WTC11 (cell line): ENCODE measurements at regions not wholly inside any gene's neighbourhood (a gene's known extent, or its start where the extent isn't known, plus 50 kb on each side); places are given as distances from the start of the nearest gene placed in this dataset.

ENCODE experiments used
- ATAC-seq: fragments of 200-7000 bp; cut with Tn5 transposase; 2 replicates; pipeline ENCODE4 v1.10.0; 2021; ENCODE audit warnings: mild to moderate bottlenecking, moderate library complexity
- CTCF ChIA-PET: fragments of 300-600 bp; sonication (Branson Sonifier 250); formaldehyde crosslinking; loops from one replicate; lab custom pipeline; 2021; ENCODE audit warnings: antibody characterized with exemption; lab: Charles Lee
- POLR2A ChIA-PET: fragments of 350-600 bp; sonication (Branson Sonifier 250); formaldehyde crosslinking; loops from one replicate; lab custom pipeline; 2021; ENCODE audit warnings: antibody characterized with exemption; lab: Charles Lee
- DNase-seq: peaks from one replicate; pipeline ENCODE4 v3.0.0; 2021; ENCODE audit warnings: low spot score
- H3K27ac Mint-ChIP-seq: 2 replicates; pipeline ENCODE4 v1.8.0; 2021; ENCODE audit warnings: mixed read lengths
- H3K27me3 Mint-ChIP-seq: 2 replicates; pipeline ENCODE4 v1.8.0; 2021; ENCODE audit warnings: low read depth, mild to moderate bottlenecking, moderate library complexity, mixed read lengths
- H3K36me3 Mint-ChIP-seq: 2 replicates; pipeline ENCODE4 v1.8.0; 2021; ENCODE audit warnings: mixed read lengths
- H3K4me1 Mint-ChIP-seq: 2 replicates; pipeline ENCODE4 v1.8.0; 2022; ENCODE audit warnings: mixed read lengths
- H3K4me3 Mint-ChIP-seq: 2 replicates; pipeline ENCODE4 v1.8.0; 2021; ENCODE audit warnings: mild to moderate bottlenecking, moderate library complexity, mixed read lengths
- H3K9me3 Mint-ChIP-seq: 2 replicates; pipeline ENCODE4 v1.8.0; 2021; ENCODE audit warnings: mixed read lengths
- ELF4 ChIP-seq: sonication (generic); formaldehyde crosslinking; IDR thresholded peaks from 2 replicates; pipeline ENCODE4 v1.8.1; 2022; ENCODE audit warnings: low read depth, mild to moderate bottlenecking, moderate library complexity, missing genetic modification reagents
- EMX1 ChIP-seq: fragments of 250-450 bp; sonication (Bioruptor Pico); IDR thresholded peaks from 2 replicates; pipeline ENCODE4 v1.8.0; 2021; ENCODE audit warnings: mild to moderate bottlenecking
- FOXK1 ChIP-seq: sonication (generic); formaldehyde crosslinking; IDR thresholded peaks from 2 replicates; pipeline ENCODE4 v1.8.0; 2022; ENCODE audit warnings: mild to moderate bottlenecking, moderate library complexity, missing genetic modification reagents
- GRHL2 ChIP-seq: fragments of 250-450 bp; sonication (Bioruptor Pico); IDR thresholded peaks from 2 replicates; pipeline ENCODE4 v1.8.0; 2022; ENCODE audit warnings: mild to moderate bottlenecking, moderate library complexity; ENCODE audit not compliant: insufficient replicate concordance, severe bottlenecking
- JUN ChIP-seq: sonication (generic); formaldehyde crosslinking; IDR thresholded peaks from 2 replicates; pipeline ENCODE4 v1.8.0; 2023; ENCODE audit warnings: mild to moderate bottlenecking, missing genetic modification reagents
- NFATC4 ChIP-seq: fragments of 250-450 bp; sonication (Bioruptor Pico); IDR thresholded peaks from 2 replicates; pipeline ENCODE4 v1.9.0; 2021; ENCODE audit warnings: mild to moderate bottlenecking
- NR1H2 ChIP-seq: sonication (generic); formaldehyde crosslinking; IDR thresholded peaks from 2 replicates; pipeline ENCODE4 v1.9.0; 2021; ENCODE audit warnings: mild to moderate bottlenecking, moderate library complexity, missing genetic modification reagents
- NR3C1 ChIP-seq: sonication (generic); formaldehyde crosslinking; conservative IDR thresholded peaks from 2 replicates; pipeline ENCODE4 v1.8.1; 2023; ENCODE audit warnings: low read depth, mild to moderate bottlenecking, missing genetic modification reagents
- OVOL2 ChIP-seq: fragments of 250-450 bp; sonication (Bioruptor Pico); IDR thresholded peaks from 2 replicates; pipeline ENCODE4 v1.9.0; 2021; ENCODE audit warnings: mild to moderate bottlenecking, borderline replicate concordance
- SP1 ChIP-seq: sonication (generic); formaldehyde crosslinking; conservative IDR thresholded peaks from 2 replicates; pipeline ENCODE4 v1.8.1; 2022; ENCODE audit warnings: missing genetic modification reagents
- TP53 ChIP-seq: sonication (generic); formaldehyde crosslinking; IDR thresholded peaks from 2 replicates; pipeline ENCODE4 v1.8.1; 2023; ENCODE audit warnings: mild to moderate bottlenecking, missing genetic modification reagents
- USF2 ChIP-seq: sonication (generic); formaldehyde crosslinking; IDR thresholded peaks from 2 replicates; pipeline ENCODE4 v1.8.1; 2023; ENCODE audit warnings: mild to moderate bottlenecking, missing genetic modification reagents, moderate library complexity
- ZBTB21 ChIP-seq: sonication (generic); formaldehyde crosslinking; IDR thresholded peaks from 2 replicates; pipeline ENCODE4 v1.8.1; 2023; ENCODE audit warnings: mild to moderate bottlenecking, missing genetic modification reagents, borderline replicate concordance
- ZNF138 ChIP-seq: sonication (generic); formaldehyde crosslinking; conservative IDR thresholded peaks from 2 replicates; pipeline ENCODE4 v1.8.1; 2022; ENCODE audit warnings: mild to moderate bottlenecking, moderate library complexity, missing genetic modification reagents
- ZNF263 ChIP-seq: sonication (generic); formaldehyde crosslinking; IDR thresholded peaks from 2 replicates; pipeline ENCODE4 v1.8.1; 2022; ENCODE audit warnings: low read depth, mild to moderate bottlenecking, moderate library complexity, missing genetic modification reagents
- ZNF281 ChIP-seq: sonication (generic); formaldehyde crosslinking; IDR thresholded peaks from 2 replicates; pipeline ENCODE4 v1.8.0; 2023; ENCODE audit warnings: mild to moderate bottlenecking, missing genetic modification reagents
- TF ChIP-seq, protein P1 (sequence below): sonication (generic); formaldehyde crosslinking; IDR thresholded peaks from 2 replicates; pipeline ENCODE4 v1.8.0; 2023; ENCODE audit warnings: missing genetic modification reagents, mild to moderate bottlenecking, borderline replicate concordance
- TF ChIP-seq, protein P2 (sequence below): sonication (generic); formaldehyde crosslinking; IDR thresholded peaks from 2 replicates; pipeline ENCODE4 v1.8.1; 2023; ENCODE audit warnings: mild to moderate bottlenecking, missing genetic modification reagents

GRCh38 chr1:224492015-224492414 lies 57.4 kb upstream of the WDR26 start (continued):
- TF ChIP-seq ZNF281 (CRISPR knock-in tag) (no peak), ELF4 (CRISPR knock-in tag) (no peak), EMX1 (CRISPR knock-in tag) (no peak), NR1H2 (CRISPR knock-in tag) (no peak), JUN (no peak), TP53 (CRISPR knock-in tag) (no peak)
- TF ChIP-seq, protein P1, sequence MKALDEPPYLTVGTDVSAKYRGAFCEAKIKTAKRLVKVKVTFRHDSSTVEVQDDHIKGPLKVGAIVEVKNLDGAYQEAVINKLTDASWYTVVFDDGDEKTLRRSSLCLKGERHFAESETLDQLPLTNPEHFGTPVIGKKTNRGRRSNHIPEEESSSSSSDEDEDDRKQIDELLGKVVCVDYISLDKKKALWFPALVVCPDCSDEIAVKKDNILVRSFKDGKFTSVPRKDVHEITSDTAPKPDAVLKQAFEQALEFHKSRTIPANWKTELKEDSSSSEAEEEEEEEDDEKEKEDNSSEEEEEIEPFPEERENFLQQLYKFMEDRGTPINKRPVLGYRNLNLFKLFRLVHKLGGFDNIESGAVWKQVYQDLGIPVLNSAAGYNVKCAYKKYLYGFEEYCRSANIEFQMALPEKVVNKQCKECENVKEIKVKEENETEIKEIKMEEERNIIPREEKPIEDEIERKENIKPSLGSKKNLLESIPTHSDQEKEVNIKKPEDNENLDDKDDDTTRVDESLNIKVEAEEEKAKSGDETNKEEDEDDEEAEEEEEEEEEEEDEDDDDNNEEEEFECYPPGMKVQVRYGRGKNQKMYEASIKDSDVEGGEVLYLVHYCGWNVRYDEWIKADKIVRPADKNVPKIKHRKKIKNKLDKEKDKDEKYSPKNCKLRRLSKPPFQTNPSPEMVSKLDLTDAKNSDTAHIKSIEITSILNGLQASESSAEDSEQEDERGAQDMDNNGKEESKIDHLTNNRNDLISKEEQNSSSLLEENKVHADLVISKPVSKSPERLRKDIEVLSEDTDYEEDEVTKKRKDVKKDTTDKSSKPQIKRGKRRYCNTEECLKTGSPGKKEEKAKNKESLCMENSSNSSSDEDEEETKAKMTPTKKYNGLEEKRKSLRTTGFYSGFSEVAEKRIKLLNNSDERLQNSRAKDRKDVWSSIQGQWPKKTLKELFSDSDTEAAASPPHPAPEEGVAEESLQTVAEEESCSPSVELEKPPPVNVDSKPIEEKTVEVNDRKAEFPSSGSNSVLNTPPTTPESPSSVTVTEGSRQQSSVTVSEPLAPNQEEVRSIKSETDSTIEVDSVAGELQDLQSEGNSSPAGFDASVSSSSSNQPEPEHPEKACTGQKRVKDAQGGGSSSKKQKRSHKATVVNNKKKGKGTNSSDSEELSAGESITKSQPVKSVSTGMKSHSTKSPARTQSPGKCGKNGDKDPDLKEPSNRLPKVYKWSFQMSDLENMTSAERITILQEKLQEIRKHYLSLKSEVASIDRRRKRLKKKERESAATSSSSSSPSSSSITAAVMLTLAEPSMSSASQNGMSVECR (CRISPR knock-in tag) = no peak
- TF ChIP-seq, protein P2, sequence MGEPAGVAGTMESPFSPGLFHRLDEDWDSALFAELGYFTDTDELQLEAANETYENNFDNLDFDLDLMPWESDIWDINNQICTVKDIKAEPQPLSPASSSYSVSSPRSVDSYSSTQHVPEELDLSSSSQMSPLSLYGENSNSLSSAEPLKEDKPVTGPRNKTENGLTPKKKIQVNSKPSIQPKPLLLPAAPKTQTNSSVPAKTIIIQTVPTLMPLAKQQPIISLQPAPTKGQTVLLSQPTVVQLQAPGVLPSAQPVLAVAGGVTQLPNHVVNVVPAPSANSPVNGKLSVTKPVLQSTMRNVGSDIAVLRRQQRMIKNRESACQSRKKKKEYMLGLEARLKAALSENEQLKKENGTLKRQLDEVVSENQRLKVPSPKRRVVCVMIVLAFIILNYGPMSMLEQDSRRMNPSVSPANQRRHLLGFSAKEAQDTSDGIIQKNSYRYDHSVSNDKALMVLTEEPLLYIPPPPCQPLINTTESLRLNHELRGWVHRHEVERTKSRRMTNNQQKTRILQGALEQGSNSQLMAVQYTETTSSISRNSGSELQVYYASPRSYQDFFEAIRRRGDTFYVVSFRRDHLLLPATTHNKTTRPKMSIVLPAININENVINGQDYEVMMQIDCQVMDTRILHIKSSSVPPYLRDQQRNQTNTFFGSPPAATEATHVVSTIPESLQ = no peak

GRCh38 chr1:224492632-224493031 lies 58.0 kb upstream of the WDR26 start:
- ATAC-seq = no peak

DNA sequence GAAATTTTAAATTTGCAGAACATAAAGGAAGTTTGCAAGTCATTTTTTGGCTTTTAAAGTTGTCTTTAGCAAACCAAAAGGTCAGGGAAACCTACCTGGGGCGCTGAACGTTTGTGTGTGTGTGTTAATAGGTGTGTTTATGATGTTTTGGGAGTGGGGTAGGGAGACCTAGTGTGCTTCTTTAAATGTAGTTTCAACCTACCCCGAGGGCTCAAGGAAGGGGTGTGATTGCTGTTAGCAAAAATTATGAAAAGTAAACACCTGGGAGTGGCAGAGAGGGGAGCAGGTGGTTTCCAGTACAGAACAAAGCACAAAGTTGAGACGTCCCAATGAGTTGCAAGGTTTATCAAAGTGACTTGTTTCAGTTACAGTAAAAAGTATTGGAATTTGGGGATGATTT lies 58.7 kb upstream of the WDR26 start:
- TF ChIP-seq OVOL2 (CRISPR knock-in tag) = no peak
- no peak for TF ChIP-seq NR3C1
- no peak for TF ChIP-seq NFATC4 (CRISPR knock-in tag)
- no peak for TF ChIP-seq SP1 (CRISPR knock-in tag)
- TF ChIP-seq USF2 (CRISPR knock-in tag) = no peak
- TF ChIP-seq ZNF263 = no peak
- no peak for TF ChIP-seq ZBTB21 (CRISPR knock-in tag)
- TF ChIP-seq FOXK1 (CRISPR knock-in tag) = no peak
- no peak for TF ChIP-seq GRHL2
- TF ChIP-seq, protein P2 = no peak
- H3K27ac Mint-ChIP-seq = peak overlapping the region; percentile 69
- H3K36me3 Mint-ChIP-seq = peaks cover 45% of the 10 kb centered on the region
- H3K27me3 Mint-ChIP-seq = peaks cover 8% of the 10 kb centered on the region
- peaks cover 43% of the 10 kb centered on the region for H3K9me3 Mint-ChIP-seq
- DNase-seq (no peak), ATAC-seq (no peak)
- ChIA-PET CTCF (no interaction called here), POLR2A (no interaction called here)
- H3K4me1 Mint-ChIP-seq = peaks cover 74% of the 10 kb centered on the region
- no peak overlapping the region for H3K4me3 Mint-ChIP-seq

More at GRCh38 chr1:224492632-224493031, 58.0 kb upstream of the WDR26 start:
- CTCF ChIA-PET = no interaction called here
- DNase-seq = no peak
- H3K36me3 Mint-ChIP-seq = peaks cover 41% of the 10 kb centered on the region
- POLR2A ChIA-PET = no interaction called here
- H3K4me1 Mint-ChIP-seq = peaks cover 70% of the 10 kb centered on the region
- no peak for TF ChIP-seq ZNF138 (CRISPR knock-in tag)
- peaks cover 8% of the 10 kb centered on the region for H3K27me3 Mint-ChIP-seq
- peaks cover 40% of the 10 kb centered on the region for H3K9me3 Mint-ChIP-seq
- 0 out of 2 replicates have a peak overlapping the region, but pooled peaks have one; percentile 69 for H3K27ac Mint-ChIP-seq
- no peak overlapping the region for H3K4me3 Mint-ChIP-seq
